B cell (primary cell): ENCODE measurements at regions not wholly inside any gene's neighbourhood (a gene's known extent, or its start where the extent isn't known, plus 50 kb on each side); places are given as distances from the start of the nearest gene placed in this dataset.

ENCODE experiments used
- EZH2 ChIP-seq: IDR thresholded peaks from 2 replicates; pipeline ENCODE4 v1.6.1; 2012; ENCODE audit warnings: borderline replicate concordance, low read depth, mild to moderate bottlenecking, moderate library complexity, low read length; ENCODE audit not compliant: insufficient read depth, poor library complexity, severe bottlenecking
- TF ChIP-seq, protein P1 (sequence below): fragments of 200-600 bp; IDR thresholded peaks from one replicate; pipeline ENCODE4 v1.8.0; 2022; ENCODE audit warnings: antibody characterized with exemption, mild to moderate bottlenecking

- TF ChIP-seq, protein P1, sequence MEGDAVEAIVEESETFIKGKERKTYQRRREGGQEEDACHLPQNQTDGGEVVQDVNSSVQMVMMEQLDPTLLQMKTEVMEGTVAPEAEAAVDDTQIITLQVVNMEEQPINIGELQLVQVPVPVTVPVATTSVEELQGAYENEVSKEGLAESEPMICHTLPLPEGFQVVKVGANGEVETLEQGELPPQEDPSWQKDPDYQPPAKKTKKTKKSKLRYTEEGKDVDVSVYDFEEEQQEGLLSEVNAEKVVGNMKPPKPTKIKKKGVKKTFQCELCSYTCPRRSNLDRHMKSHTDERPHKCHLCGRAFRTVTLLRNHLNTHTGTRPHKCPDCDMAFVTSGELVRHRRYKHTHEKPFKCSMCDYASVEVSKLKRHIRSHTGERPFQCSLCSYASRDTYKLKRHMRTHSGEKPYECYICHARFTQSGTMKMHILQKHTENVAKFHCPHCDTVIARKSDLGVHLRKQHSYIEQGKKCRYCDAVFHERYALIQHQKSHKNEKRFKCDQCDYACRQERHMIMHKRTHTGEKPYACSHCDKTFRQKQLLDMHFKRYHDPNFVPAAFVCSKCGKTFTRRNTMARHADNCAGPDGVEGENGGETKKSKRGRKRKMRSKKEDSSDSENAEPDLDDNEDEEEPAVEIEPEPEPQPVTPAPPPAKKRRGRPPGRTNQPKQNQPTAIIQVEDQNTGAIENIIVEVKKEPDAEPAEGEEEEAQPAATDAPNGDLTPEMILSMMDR, result no peak
- TF ChIP-seq EZH2, result no peak
Measured at GRCh38 chr13:48826039-48826438, 149.7 kb upstream of the FNDC3A start.
